ENCODE measurements at regions not wholly inside any gene's neighbourhood (a gene's known extent, or its start where the extent isn't known, plus 50 kb on each side); places are given as distances from the start of the nearest gene placed in this dataset.

DNA sequence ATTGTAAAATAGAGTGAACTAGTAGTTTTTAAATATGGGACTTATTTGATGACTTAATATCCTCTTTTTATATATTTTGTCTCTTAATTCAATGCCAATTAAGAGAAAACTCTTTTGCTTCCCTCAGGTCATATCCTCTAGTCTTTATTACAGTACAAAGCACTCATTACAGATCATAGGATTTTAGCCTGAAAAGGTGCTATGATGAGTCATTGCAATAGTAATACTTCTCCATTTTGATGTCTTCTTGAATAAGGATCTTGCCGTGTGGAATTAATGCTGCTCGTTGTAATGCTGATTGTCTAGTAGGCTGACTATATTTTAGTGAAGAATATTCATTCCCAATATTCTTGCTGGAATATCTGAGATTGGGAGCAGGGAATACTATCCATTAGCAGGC lies 612.2 kb upstream of the GOLIM4 start:
- H3K4me2 ChIP-seq (ENCODE audit: low read depth, low read length) = no peak overlapping the region
- DNase-seq (ENCODE audit: low spot score) = no peak
- ChIA-PET CTCF (ENCODE audit: low intra/inter-chr PET ratio, low total read pairs) (no interaction called here), POLR2A (no interaction called here)
- BruUV-seq (replicated peaks) = no TSS peak
- no peaks in the 10 kb centered on the region for H4K20me1 ChIP-seq (ENCODE audit: insufficient read depth, low read length)
- ATAC-seq = no peak
- no peak for FAIRE-seq
- H3K4me3 ChIP-seq (replicated peaks in 1 of 3; ENCODE audit: insufficient read depth in 1 of 3, low read depth in 2 of 3, low read length in 3 of 3) = no peak overlapping the region
- TF ChIP-seq ZNF644 (CRISPR knock-in tag; IDR thresholded peaks at IDR 0.05; ENCODE audit: low read depth) = no peak
- intact Hi-C loops (cut with micrococcal nuclease; ENCODE audit: unreplicated experiment) = no loop called here
- H2AFZ ChIP-seq (ENCODE audit: low read length) = no peak overlapping the region
- no peak overlapping the region for H3K9ac ChIP-seq (ENCODE audit: insufficient read depth, low read depth, low read length)
- 0% methylated on average over 2 of the region's 2 CpGs for WGBS (ENCODE audit: low lambda C conversion rate)
- H3K27ac ChIP-seq (ENCODE audit: extremely low read length, insufficient read depth, low read length) = no peak overlapping the region
- H3K79me2 ChIP-seq (ENCODE audit: insufficient read depth, low read length) = no peaks in the 10 kb centered on the region
- no peaks in the 10 kb centered on the region for H3K4me1 ChIP-seq (ENCODE audit: insufficient read depth, low read length)
- no peaks in the 10 kb centered on the region for H3K9me3 ChIP-seq (ENCODE audit: low read length)
- H3K27me3 ChIP-seq (ENCODE audit: control insufficient read depth in 1 of 2, insufficient read depth in 2 of 2, low read length in 2 of 2) = no peaks in the 10 kb centered on the region
- in situ Hi-C loops (cut with HindIII; ENCODE audit: extremely low pct_ligation_motif_present, low pct_unique_long_range_greater_than_20kb) = no loop called here
- no peaks in the 10 kb centered on the region for H3K36me3 ChIP-seq (replicated peaks in 1 of 2; ENCODE audit: control insufficient read depth in 1 of 2, insufficient read depth in 2 of 2, low read length in 2 of 2)

DNA sequence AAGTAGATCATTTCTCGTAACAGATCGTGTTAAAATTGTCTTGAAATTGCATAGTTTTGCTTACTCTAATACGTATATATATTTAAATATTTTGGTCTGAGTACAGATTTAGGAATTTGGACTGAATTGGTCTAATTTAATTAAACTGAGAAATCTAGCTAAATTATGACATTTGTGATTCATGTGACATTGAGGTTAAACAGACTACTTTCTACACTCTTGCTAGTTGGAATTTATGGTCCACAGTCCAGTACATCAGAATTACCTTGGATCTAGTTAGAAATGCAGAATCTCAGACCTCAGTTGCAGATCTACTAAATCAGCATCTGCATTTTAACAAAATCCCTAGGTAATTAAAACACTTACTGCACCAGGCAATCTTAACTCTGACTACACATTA lies 609.7 kb upstream of the GOLIM4 start:
- CTCF ChIA-PET (ENCODE audit: low intra/inter-chr PET ratio, low total read pairs) = no interaction called here
- no peaks in the 10 kb centered on the region for H3K36me3 ChIP-seq (replicated peaks in 1 of 2; ENCODE audit: control insufficient read depth in 1 of 2, insufficient read depth in 2 of 2, low read length in 2 of 2)
- no peaks in the 10 kb centered on the region for H3K4me1 ChIP-seq (ENCODE audit: insufficient read depth, low read length)
- no peaks in the 10 kb centered on the region for H4K20me1 ChIP-seq (ENCODE audit: insufficient read depth, low read length)
- no peaks in the 10 kb centered on the region for H3K79me2 ChIP-seq (ENCODE audit: insufficient read depth, low read length)
- BruUV-seq (replicated peaks) = no TSS peak
- H3K4me2 ChIP-seq (ENCODE audit: low read depth, low read length) = no peak overlapping the region
- DNase-seq (ENCODE audit: low spot score) (no peak), ATAC-seq (no peak), FAIRE-seq (no peak)
- H3K27ac ChIP-seq (ENCODE audit: extremely low read length, insufficient read depth, low read length) = no peak overlapping the region
- H3K27me3 ChIP-seq (ENCODE audit: control insufficient read depth in 1 of 2, insufficient read depth in 2 of 2, low read length in 2 of 2) = no peaks in the 10 kb centered on the region
- H3K9me3 ChIP-seq (ENCODE audit: low read length) = no peaks in the 10 kb centered on the region
- in situ Hi-C loops (cut with HindIII; ENCODE audit: extremely low pct_ligation_motif_present, low pct_unique_long_range_greater_than_20kb) = no loop called here
- POLR2A ChIA-PET = no interaction called here
- H3K9ac ChIP-seq (ENCODE audit: insufficient read depth, low read depth, low read length) = no peak overlapping the region
- no peak overlapping the region for H3K4me3 ChIP-seq (replicated peaks in 1 of 3; ENCODE audit: insufficient read depth in 1 of 3, low read depth in 2 of 3, low read length in 3 of 3)
- 5% methylated on average over 3 of the region's 3 CpGs for WGBS (ENCODE audit: low lambda C conversion rate)
- H2AFZ ChIP-seq (ENCODE audit: low read length) = no peak overlapping the region
- TF ChIP-seq ATRX (CRISPR knock-in tag; IDR thresholded peaks at IDR 0.05; ENCODE audit: borderline replicate concordance) (no peak), ZNF878 (CRISPR knock-in tag; IDR thresholded peaks at IDR 0.05) (no peak), PHF20 (CRISPR knock-in tag; IDR thresholded peaks at IDR 0.05) (no peak), ZMYM4 (CRISPR knock-in tag; IDR thresholded peaks at IDR 0.05) (no peak), RELA (CRISPR knock-in tag; IDR thresholded peaks at IDR 0.05) (no peak), HNRNPK (IDR thresholded peaks at IDR 0.05; ENCODE audit: low read depth, low read length, poor library complexity, severe bottlenecking) (no peak), ZBTB42 (CRISPR knock-in tag; IDR thresholded peaks at IDR 0.05) (no peak)
- TF ChIP-seq, protein P1, sequence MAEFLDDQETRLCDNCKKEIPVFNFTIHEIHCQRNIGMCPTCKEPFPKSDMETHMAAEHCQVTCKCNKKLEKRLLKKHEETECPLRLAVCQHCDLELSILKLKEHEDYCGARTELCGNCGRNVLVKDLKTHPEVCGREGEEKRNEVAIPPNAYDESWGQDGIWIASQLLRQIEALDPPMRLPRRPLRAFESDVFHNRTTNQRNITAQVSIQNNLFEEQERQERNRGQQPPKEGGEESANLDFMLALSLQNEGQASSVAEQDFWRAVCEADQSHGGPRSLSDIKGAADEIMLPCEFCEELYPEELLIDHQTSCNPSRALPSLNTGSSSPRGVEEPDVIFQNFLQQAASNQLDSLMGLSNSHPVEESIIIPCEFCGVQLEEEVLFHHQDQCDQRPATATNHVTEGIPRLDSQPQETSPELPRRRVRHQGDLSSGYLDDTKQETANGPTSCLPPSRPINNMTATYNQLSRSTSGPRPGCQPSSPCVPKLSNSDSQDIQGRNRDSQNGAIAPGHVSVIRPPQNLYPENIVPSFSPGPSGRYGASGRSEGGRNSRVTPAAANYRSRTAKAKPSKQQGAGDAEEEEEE (CRISPR knock-in tag; IDR thresholded peaks at IDR 0.05; ENCODE audit: borderline replicate concordance) = no peak
- TF ChIP-seq, protein P2, sequence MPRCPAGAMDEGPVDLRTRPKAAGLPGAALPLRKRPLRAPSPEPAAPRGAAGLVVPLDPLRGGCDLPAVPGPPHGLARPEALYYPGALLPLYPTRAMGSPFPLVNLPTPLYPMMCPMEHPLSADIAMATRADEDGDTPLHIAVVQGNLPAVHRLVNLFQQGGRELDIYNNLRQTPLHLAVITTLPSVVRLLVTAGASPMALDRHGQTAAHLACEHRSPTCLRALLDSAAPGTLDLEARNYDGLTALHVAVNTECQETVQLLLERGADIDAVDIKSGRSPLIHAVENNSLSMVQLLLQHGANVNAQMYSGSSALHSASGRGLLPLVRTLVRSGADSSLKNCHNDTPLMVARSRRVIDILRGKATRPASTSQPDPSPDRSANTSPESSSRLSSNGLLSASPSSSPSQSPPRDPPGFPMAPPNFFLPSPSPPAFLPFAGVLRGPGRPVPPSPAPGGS (CRISPR knock-in tag; IDR thresholded peaks at IDR 0.05) = no peak
- TF ChIP-seq, protein P3, sequence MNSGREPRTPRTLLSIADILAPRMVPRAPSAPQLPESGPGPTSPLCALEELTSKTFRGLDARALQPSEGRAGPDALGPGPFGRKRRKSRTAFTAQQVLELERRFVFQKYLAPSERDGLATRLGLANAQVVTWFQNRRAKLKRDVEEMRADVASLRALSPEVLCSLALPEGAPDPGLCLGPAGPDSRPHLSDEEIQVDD (CRISPR knock-in tag; IDR thresholded peaks at IDR 0.05; ENCODE audit: borderline replicate concordance) = no peak
- TF ChIP-seq, protein P4, sequence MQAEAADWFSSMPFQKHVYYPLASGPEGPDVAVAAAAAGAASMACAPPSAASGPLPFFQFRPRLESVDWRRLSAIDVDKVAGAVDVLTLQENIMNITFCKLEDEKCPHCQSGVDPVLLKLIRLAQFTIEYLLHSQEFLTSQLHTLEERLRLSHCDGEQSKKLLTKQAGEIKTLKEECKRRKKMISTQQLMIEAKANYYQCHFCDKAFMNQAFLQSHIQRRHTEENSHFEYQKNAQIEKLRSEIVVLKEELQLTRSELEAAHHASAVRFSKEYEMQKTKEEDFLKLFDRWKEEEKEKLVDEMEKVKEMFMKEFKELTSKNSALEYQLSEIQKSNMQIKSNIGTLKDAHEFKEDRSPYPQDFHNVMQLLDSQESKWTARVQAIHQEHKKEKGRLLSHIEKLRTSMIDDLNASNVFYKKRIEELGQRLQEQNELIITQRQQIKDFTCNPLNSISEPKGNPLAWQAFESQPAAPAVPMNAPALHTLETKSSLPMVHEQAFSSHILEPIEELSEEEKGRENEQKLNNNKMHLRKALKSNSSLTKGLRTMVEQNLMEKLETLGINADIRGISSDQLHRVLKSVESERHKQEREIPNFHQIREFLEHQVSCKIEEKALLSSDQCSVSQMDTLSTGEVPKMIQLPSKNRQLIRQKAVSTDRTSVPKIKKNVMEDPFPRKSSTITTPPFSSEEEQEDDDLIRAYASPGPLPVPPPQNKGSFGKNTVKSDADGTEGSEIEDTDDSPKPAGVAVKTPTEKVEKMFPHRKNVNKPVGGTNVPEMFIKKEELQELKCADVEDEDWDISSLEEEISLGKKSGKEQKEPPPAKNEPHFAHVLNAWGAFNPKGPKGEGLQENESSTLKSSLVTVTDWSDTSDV (CRISPR knock-in tag; IDR thresholded peaks at IDR 0.05) = no peak
- intact Hi-C loops (cut with micrococcal nuclease; ENCODE audit: unreplicated experiment) = no loop called here
